SK-N-SH treated with all-trans-retinoic acid at 6 μM for 48 hours (cell line): ENCODE measurements at regions not wholly inside any gene's neighbourhood (a gene's known extent, or its start where the extent isn't known, plus 50 kb on each side); places are given as distances from the start of the nearest gene placed in this dataset.

Experiments
- BACH2 ChIP-seq: fragments of 250-450 bp; sonication (Bioruptor Pico); IDR thresholded peaks from 2 replicates; pipeline ENCODE4 v1.9.0; 2021; ENCODE audit warnings: mild to moderate bottlenecking, borderline replicate concordance
- CREB5 ChIP-seq: fragments of 250-450 bp; sonication (Bioruptor Pico); IDR thresholded peaks from 2 replicates; pipeline ENCODE4 v1.5.1; 2020; ENCODE audit warnings: low read depth, mild to moderate bottlenecking, moderate library complexity
- CSDC2 ChIP-seq: fragments of 250-450 bp; sonication (Bioruptor Pico); IDR thresholded peaks from 2 replicates; pipeline ENCODE4 v1.5.0; 2020; ENCODE audit warnings: mild to moderate bottlenecking, moderate library complexity
- GLIS3 ChIP-seq: fragments of 250-450 bp; sonication (Bioruptor Pico); IDR thresholded peaks from 2 replicates; pipeline ENCODE4 v1.5.0; 2020; ENCODE audit warnings: mild to moderate bottlenecking, moderate library complexity
- OSR1 ChIP-seq: fragments of 250-450 bp; sonication (Bioruptor Pico); IDR thresholded peaks from 2 replicates; pipeline ENCODE4 v1.8.0; 2022; ENCODE audit warnings: moderate library complexity, mild to moderate bottlenecking, inconsistent platforms
- PATZ1 ChIP-seq: fragments of 250-450 bp; sonication (Bioruptor Pico); IDR thresholded peaks from 2 replicates; pipeline ENCODE4 v1.8.0; 2020; ENCODE audit warnings: mild to moderate bottlenecking, moderate library complexity, borderline replicate concordance
- RARB ChIP-seq: fragments of 250-450 bp; sonication (Bioruptor Pico); IDR thresholded peaks from 2 replicates; pipeline ENCODE4 v1.8.0; 2021; ENCODE audit warnings: mild to moderate bottlenecking, moderate library complexity
- SNAI2 ChIP-seq: fragments of 250-450 bp; sonication (Bioruptor Pico); IDR thresholded peaks from 2 replicates; pipeline ENCODE4 v1.5.0; 2020; ENCODE audit warnings: mild to moderate bottlenecking, moderate library complexity
- TCF4 ChIP-seq: fragments of 250-450 bp; sonication (Bioruptor Pico); IDR thresholded peaks from 2 replicates; pipeline ENCODE4 v1.8.0; 2021; ENCODE audit warnings: mild to moderate bottlenecking, moderate library complexity, borderline replicate concordance
- ZFP3 ChIP-seq: fragments of 250-450 bp; sonication (Bioruptor Pico); IDR thresholded peaks from 2 replicates; pipeline ENCODE4 v1.5.0; 2020; ENCODE audit warnings: mild to moderate bottlenecking, moderate library complexity
- ZFP30 ChIP-seq: fragments of 450-650 bp; formaldehyde crosslinking; IDR thresholded peaks from 2 replicates; pipeline ENCODE4 v1.5.0; 2022; ENCODE audit warnings: mild to moderate bottlenecking, moderate library complexity

GRCh38 chr14:82757776-82758175 is 1224.1 kb upstream of the SEL1L start:
- TF ChIP-seq PATZ1 (CRISPR knock-in tag) (no peak), SNAI2 (CRISPR knock-in tag) (no peak), CSDC2 (CRISPR knock-in tag) (no peak), GLIS3 (CRISPR knock-in tag) (no peak), ZFP30 (CRISPR knock-in tag) (no peak), TCF4 (no peak), BACH2 (CRISPR knock-in tag) (no peak), CREB5 (CRISPR knock-in tag) (no peak), ZFP3 (no peak), RARB (CRISPR knock-in tag) (no peak), OSR1 (CRISPR knock-in tag) (no peak)
